ENCODE measurements at regions not wholly inside any gene's neighbourhood (a gene's known extent, or its start where the extent isn't known, plus 50 kb on each side); places are given as distances from the start of the nearest gene placed in this dataset.

DNA sequence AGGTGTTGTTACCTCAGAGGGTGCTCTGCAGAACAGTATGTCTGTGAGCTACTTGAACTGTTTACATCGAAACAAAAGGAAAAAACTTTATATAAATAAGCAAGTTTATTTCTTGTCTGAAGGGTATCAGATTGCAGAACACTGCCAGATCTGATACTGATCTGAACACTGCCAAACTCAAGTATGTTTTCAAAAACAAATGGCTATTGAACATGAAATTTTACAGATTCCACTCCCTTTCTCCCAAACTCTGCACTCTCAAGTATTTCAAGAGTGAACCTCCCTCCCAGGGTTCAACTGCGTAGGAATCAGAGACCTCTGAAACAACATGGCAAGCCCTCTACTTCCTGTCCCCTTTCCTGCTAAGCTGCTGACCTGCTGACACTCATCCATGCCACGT, 216.6 kb downstream of the ZNF33B start:
- H3K79me2 ChIP-seq (ENCODE audit: control insufficient read depth, insufficient read depth, low read length): no peaks in the 10 kb centered on the region
- H3K9ac ChIP-seq (ENCODE audit: control insufficient read depth, extremely low read depth, insufficient read depth, low read length): no peak overlapping the region
- peaks cover 2% of the 10 kb centered on the region for H3K9me3 ChIP-seq (ENCODE audit: control insufficient read depth, low read depth, low read length)
- H3K9me1 ChIP-seq (ENCODE audit: control insufficient read depth, extremely low read depth, insufficient read depth, low read length): no peaks in the 10 kb centered on the region
- DNase-seq (ENCODE audit: low read depth, low spot score) (no peak), FAIRE-seq (no peak)
- dilution Hi-C loops (cut with MboI; ENCODE audit: extremely low pct_ligation_motif_present, low sequenced_read_pairs): no loop called here
- H3K27me3 ChIP-seq (ENCODE audit: control insufficient read depth, extremely low read depth, insufficient read depth, low read length): no peaks in the 10 kb centered on the region
- H3K4me1 ChIP-seq (ENCODE audit: control insufficient read depth, extremely low read depth, insufficient read depth, low read length): no peaks in the 10 kb centered on the region
- H2AFZ ChIP-seq (ENCODE audit: control insufficient read depth, low read length): no peak overlapping the region
- no peak for TF ChIP-seq EZH2 (IDR thresholded peaks at IDR 0.05; ENCODE audit: low read length)
- TF ChIP-seq, protein P1, sequence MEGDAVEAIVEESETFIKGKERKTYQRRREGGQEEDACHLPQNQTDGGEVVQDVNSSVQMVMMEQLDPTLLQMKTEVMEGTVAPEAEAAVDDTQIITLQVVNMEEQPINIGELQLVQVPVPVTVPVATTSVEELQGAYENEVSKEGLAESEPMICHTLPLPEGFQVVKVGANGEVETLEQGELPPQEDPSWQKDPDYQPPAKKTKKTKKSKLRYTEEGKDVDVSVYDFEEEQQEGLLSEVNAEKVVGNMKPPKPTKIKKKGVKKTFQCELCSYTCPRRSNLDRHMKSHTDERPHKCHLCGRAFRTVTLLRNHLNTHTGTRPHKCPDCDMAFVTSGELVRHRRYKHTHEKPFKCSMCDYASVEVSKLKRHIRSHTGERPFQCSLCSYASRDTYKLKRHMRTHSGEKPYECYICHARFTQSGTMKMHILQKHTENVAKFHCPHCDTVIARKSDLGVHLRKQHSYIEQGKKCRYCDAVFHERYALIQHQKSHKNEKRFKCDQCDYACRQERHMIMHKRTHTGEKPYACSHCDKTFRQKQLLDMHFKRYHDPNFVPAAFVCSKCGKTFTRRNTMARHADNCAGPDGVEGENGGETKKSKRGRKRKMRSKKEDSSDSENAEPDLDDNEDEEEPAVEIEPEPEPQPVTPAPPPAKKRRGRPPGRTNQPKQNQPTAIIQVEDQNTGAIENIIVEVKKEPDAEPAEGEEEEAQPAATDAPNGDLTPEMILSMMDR (optimal IDR thresholded peaks at IDR 0.05 in 1 of 3, IDR thresholded peaks at IDR 0.05 in 1 of 3, conservative IDR thresholded peaks at IDR 0.05 in 1 of 3; ENCODE audit: extremely low read depth in 1 of 3, insufficient read depth in 2 of 3, low read length in 3 of 3): no peak
- H3K4me2 ChIP-seq (ENCODE audit: control insufficient read depth, extremely low read depth, insufficient read depth, low read depth, low read length): no peak overlapping the region
- no peaks in the 10 kb centered on the region for H3K36me3 ChIP-seq (ENCODE audit: control insufficient read depth in 2 of 2, extremely low read depth in 1 of 2, insufficient read depth in 2 of 2, low read length in 2 of 2)
- H3K4me3 ChIP-seq (ENCODE audit: control insufficient read depth in 2 of 3, extremely low read depth in 1 of 3, insufficient read depth in 2 of 3, low read depth in 1 of 3, low read length in 3 of 3): no peak overlapping the region
- H4K20me1 ChIP-seq (ENCODE audit: control insufficient read depth, extremely low read depth, insufficient read depth, low read length): no peaks in the 10 kb centered on the region
- no peak overlapping the region for H3K27ac ChIP-seq (ENCODE audit: control insufficient read depth, insufficient read depth, low read length)

DNA sequence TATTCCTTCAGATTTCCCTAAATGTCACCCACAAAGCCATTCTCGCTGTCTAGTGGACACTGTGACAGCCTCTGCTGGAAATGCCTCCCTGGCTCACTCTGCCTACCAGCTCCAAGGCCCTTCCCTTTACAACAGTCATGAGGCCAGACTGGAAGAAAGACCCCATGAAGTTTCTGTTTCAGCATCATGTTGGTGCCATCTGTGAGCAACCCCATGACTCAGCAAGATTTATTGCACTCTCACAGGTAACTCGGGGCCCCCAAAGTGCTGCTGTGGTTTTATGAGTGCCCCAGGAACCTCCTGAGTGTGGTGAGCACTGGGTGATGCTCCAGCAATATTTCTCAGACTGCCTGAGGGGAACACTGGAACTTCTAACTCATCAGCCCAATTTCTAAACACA, 218.6 kb downstream of the ZNF33B start:
- Histone ChIP-seq H3K4me2 (ENCODE audit: control insufficient read depth, extremely low read depth, insufficient read depth, low read depth, low read length) (no peak overlapping the region), H4K20me1 (ENCODE audit: control insufficient read depth, extremely low read depth, insufficient read depth, low read length) (no peaks in the 10 kb centered on the region), H3K79me2 (ENCODE audit: control insufficient read depth, insufficient read depth, low read length) (no peaks in the 10 kb centered on the region), H3K9ac (ENCODE audit: control insufficient read depth, extremely low read depth, insufficient read depth, low read length) (no peak overlapping the region), H3K27me3 (ENCODE audit: control insufficient read depth, extremely low read depth, insufficient read depth, low read length) (no peaks in the 10 kb centered on the region), H3K4me1 (ENCODE audit: control insufficient read depth, extremely low read depth, insufficient read depth, low read length) (no peaks in the 10 kb centered on the region), H3K9me1 (ENCODE audit: control insufficient read depth, extremely low read depth, insufficient read depth, low read length) (no peaks in the 10 kb centered on the region), H3K27ac (ENCODE audit: control insufficient read depth, insufficient read depth, low read length) (no peak overlapping the region), H3K4me3 (ENCODE audit: control insufficient read depth in 2 of 3, extremely low read depth in 1 of 3, insufficient read depth in 2 of 3, low read depth in 1 of 3, low read length in 3 of 3) (no peak overlapping the region), H3K9me3 (ENCODE audit: control insufficient read depth, low read depth, low read length) (peaks cover 2% of the 10 kb centered on the region), H3K36me3 (ENCODE audit: control insufficient read depth in 2 of 2, extremely low read depth in 1 of 2, insufficient read depth in 2 of 2, low read length in 2 of 2) (no peaks in the 10 kb centered on the region), H2AFZ (ENCODE audit: control insufficient read depth, low read length) (no peak overlapping the region)
- DNase-seq (ENCODE audit: low read depth, low spot score) (no peak), FAIRE-seq (no peak)
- TF ChIP-seq, protein P1 (optimal IDR thresholded peaks at IDR 0.05 in 1 of 3, IDR thresholded peaks at IDR 0.05 in 1 of 3, conservative IDR thresholded peaks at IDR 0.05 in 1 of 3; ENCODE audit: extremely low read depth in 1 of 3, insufficient read depth in 2 of 3, low read length in 3 of 3): no peak
- no peak for TF ChIP-seq EZH2 (IDR thresholded peaks at IDR 0.05; ENCODE audit: low read length)
- dilution Hi-C loops (cut with MboI; ENCODE audit: extremely low pct_ligation_motif_present, low sequenced_read_pairs): no loop called here
